HG03442 (cell line): ENCODE measurements at regions not wholly inside any gene's neighbourhood (a gene's known extent, or its start where the extent isn't known, plus 50 kb on each side); places are given as distances from the start of the nearest gene placed in this dataset.
A peak's percentile ranks its signal among the peaks of the same experiment; 100 is the strongest.
"Not testable (repeated sequence)": the region's sequence is repeated elsewhere in the genome, so short reads cannot be mapped to it uniquely, and the experiment has no call there.

ENCODE experiments used
- ATAC-seq: cut with Tn5 transposase; IDR thresholded peaks from one replicate; pipeline ENCODE4 v1.9.1; 2021; ENCODE audit warnings: mild to moderate bottlenecking, moderate library complexity; ENCODE audit not compliant: unreplicated experiment

GRCh38 chr2:2906091-2906490, 471.5 kb downstream of the EIPR1 start:
- ATAC-seq, result no peak

DNA sequence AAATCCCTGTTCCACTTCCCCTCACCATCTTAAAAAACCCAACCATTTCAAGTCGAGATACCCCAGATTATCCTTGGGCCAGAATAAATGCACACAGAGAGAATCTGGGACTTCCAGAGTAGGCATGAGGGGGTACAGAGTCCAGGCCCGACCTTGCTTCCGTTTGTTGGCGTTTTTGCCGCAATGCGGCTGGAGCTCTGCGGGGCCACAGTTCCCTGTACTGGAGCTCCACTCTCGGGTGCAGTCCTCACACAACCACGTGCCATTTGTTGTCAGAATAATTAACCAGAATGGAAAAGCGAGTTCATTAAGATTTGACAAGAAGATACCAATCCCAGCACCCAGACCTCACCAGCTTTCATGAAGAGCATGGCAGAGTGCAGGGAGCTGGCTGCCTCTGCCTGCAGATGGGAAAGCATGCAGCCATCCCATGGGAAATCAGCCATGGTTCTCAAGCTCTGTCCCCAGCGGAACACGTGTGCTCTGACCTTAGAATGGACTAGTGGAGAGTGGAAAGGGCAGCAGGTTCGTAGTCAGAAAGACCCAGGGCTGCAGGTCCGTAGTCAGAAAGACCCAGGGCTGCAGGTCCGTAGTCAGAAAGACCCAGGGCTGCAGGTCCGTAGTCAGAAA, 472.8 kb downstream of the EIPR1 start:
- ATAC-seq, result no peak

DNA sequence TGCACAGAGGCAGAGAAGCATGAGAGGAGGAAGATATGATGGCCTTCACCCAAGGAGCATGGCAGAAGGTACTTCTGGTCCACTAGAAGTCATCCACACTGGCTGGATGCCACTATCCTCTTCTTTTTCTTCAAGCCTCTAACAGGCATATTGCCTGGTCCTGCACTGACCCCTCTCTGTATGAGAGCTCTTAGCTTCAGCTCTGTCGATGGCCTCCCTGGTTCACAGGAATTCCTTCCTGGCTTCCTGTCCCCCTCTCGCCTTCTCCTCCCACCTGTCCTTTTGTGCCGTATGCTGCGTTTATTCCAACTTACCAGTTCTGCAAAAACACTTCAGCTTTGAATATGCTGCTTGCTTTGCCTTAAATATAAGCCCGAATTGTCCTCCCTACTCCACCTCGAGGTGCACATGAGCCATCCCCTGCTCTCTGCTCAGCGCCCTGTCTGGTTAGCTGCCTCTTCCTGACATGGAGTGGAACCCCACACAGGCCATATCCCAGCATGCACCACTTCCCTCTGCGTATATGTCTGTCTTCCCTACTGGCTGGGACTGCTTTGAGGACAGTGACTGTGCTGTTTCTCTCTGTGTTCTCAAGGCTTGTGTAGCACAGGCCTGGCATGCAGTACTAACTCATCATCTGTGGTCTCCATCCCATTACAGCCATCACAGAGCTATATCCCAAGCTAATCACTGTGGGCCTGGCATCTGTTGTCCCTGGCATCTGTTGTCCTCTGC, 474.9 kb downstream of the EIPR1 start:
- no peak for ATAC-seq

DNA sequence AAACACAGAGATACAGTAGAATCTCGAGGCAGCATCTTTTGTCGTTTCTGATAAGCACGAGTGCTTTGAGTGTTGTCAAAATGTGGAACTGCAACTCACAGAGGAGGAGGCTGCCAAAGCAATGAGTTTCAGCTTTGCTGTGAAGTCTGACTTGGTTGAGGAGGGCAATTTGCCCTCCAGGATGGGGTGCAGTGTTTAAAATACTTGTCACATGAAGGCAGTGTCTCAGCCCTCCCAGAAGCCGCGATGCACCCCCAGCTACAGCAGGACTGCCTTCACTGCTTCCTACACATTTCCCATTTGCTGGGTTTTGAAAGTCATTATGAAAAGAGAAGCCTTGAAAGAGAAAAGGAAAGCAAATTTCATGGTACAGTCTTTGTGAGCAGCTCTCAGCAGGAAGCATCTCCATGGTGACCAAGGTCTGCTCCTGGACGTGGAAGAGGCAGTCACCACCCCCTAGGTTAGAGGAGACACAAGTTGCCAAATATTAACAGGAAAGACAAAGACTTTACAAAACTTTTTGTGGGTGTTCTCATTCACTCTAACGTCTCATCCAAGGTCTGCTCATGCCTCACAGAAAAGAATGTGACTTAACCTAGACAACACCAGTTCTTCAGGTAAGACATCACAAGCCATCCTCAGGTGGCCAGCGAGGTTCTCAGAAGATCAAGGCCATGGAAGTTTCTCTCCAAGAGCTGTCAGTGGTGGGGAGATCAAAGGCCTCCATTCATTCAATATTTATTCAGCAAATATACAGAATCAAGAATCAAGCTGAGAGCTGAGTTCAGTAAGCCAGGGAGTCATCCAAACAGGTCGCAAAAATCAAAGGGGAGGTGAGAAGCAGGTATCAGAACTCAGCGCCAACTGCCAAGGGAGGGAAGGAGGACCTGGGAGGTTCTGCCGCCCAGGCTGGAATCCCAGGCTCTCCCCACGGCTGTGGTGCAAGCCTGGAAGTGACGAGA, 476.0 kb downstream of the EIPR1 start:
- peak; percentile 87 for ATAC-seq

GRCh38 chr2:2899826-2900225, 477.8 kb downstream of the EIPR1 start:
- ATAC-seq, result no peak

DNA sequence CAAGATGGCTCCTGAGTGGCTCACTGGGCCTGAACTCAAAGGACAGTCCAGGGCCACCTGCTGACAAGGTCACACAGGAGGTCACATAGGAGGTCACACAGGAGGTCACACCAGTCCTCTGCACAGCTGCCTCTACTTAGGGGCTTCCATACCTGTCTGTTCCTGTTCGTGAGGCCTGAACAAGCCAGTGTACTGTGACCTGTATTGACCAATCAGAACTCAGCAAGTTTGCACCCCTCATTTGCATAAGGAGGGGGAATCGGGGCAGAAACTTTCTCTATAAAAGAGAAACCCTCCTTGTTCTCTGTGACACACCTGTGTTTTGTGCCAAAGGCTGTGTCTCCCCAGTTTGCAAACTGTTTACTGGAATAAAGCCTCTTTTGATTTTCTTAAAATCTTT, 478.9 kb downstream of the EIPR1 start:
- ATAC-seq, result no peak

GRCh38 chr2:2896643-2897042, 481.0 kb downstream of the EIPR1 start:
- no peak for ATAC-seq

- no peak for ATAC-seq
These were observed 481.6 kb downstream of the EIPR1 start for GRCh38 chr2:2896011-2896410.

GRCh38 chr2:2894011-2894410, 483.6 kb downstream of the EIPR1 start:
- not testable (repeated sequence) for ATAC-seq

- no peak for ATAC-seq
These were observed 484.7 kb downstream of the EIPR1 start for GRCh38 chr2:2892892-2893291.

GRCh38 chr2:2892378-2892777, 485.2 kb downstream of the EIPR1 start:
- no peak for ATAC-seq

- no peak for ATAC-seq
These were observed 486.7 kb downstream of the EIPR1 start for GRCh38 chr2:2890901-2891300.

DNA sequence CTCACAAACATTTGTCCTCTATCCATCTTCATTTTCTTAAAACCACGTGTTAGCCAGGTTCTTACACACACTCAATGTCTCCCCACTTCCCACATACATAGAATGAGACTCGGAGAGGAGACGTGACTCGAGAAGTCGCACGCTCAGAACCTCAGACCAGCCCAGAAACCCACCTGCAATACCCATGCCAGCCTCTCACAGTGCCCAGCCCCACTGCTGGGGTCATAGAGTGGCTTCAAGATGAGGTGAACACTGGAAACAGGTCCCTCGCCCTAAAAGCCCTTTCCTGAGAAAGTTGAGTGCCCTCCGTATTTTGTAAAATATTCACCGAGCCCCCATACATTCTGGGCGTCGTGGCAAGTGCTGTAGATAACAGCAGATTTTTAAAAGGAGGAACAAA, 487.4 kb downstream of the EIPR1 start:
- no peak for ATAC-seq

DNA sequence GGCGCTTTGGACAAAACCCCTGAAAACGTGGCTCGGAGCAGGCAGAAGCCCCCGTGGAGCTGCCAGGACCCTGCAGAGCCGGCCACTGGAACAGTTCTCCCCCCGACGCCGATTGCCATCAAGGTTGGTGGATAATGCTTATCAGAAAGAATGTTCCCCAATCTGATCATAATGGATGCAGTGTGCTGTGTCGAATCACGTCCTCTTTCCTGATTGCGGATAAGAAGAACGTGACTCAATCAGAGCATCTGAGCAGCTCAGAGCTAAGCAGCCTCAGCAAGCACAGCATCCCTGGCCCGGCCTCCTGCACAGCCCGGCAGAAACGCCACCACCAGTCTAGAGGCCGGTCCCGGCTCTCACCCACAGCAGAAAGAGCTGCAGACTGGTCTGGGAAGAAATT, 488.0 kb downstream of the EIPR1 start:
- ATAC-seq, result no peak

- no peak for ATAC-seq
These were observed 488.5 kb downstream of the EIPR1 start for GRCh38 chr2:2889141-2889540.

- ATAC-seq, result no peak
These were observed 489.7 kb downstream of the EIPR1 start for GRCh38 chr2:2887772-2888387.

GRCh38 chr2:2886922-2887321, 490.7 kb downstream of the EIPR1 start:
- no peak for ATAC-seq

DNA sequence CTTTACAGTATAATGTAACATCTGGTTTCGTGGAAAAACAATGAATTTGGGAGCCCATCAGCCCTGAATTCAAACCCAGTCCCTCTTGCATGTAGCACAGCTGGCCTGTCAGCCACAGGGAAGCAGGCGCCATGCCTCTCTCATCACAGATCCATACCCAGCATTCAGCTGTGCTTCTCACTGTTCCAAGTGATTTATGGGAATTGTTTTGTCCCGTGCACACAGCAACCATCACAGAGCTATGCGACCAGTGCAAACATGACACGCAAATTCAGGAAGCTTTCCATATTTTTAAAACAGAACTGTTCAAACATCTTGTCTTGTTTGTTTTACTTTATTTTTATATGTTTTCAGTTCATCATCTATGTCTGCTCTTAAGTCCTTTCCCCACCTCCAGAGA, 496.1 kb downstream of the EIPR1 start:
- no peak for ATAC-seq

- ATAC-seq, result no peak
These were observed 496.7 kb downstream of the EIPR1 start for GRCh38 chr2:2880938-2881337.

- ATAC-seq, result peak; percentile 99
These were observed 497.8 kb downstream of the EIPR1 start for GRCh38 chr2:2879781-2880180.

DNA sequence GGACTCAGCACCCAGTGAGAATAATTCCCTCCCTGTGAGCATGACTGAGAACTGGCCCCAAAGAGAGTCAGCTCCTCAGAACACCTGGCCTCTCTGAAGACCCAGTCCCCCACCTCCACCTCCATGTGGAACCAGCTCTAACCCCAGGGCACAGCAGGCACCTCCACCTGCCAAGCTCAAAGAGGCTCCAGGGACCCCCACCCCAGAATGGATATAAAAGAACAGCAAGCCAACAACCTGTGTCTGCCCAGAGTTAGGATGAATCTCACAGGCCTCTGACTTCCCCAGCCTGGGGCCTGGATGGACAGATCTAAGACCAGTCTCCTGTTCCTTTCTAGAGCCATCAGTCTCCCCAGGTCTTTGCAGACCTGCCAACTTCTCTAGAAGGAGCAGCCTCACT, 498.5 kb downstream of the EIPR1 start:
- no peak for ATAC-seq
